ENCODE measurements at regions not wholly inside any gene's neighbourhood (a gene's known extent, or its start where the extent isn't known, plus 50 kb on each side); places are given as distances from the start of the nearest gene placed in this dataset.

- TF ChIP-seq YY1 (IDR thresholded peaks at IDR 0.05; ENCODE audit: insufficient read depth, insufficient read length) (no peak), SUZ12 (IDR thresholded peaks at IDR 0.05; ENCODE audit: extremely low read depth, insufficient read depth, insufficient read length) (no peak)
These were observed 317.0 kb upstream of the ADCY2 start for GRCh38 chr5:7078901-7079300.
